ENCODE measurements at regions not wholly inside any gene's neighbourhood (a gene's known extent, or its start where the extent isn't known, plus 50 kb on each side); places are given as distances from the start of the nearest gene placed in this dataset.

DNA sequence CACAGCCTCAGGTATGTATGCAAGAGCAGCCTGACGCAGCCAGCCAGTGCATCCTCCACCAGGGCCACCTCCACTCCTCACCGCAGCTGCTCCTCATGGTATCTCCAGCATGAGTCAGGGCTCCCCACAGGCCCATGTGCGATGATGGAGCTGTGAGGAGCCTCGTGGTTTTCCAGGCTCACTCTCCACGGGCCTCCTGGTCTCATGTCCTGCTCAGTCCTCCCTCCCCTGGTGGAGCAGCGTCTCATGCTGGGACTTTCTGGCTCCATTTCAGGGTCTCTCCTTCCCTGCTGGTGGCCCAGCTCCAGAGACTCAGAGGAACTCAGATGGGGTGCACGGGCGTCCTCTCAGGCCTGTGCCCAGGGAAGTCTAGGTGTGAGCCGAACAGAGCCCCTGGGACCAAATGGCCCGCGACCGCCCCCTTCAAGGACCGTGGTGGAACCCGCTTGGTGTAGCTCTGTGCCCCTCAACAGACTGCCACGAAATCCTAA lies 70.4 kb downstream of the METRNL start:
- no peak for TF ChIP-seq ZFX (IDR thresholded peaks at IDR 0.05)
- TF ChIP-seq, protein P1, sequence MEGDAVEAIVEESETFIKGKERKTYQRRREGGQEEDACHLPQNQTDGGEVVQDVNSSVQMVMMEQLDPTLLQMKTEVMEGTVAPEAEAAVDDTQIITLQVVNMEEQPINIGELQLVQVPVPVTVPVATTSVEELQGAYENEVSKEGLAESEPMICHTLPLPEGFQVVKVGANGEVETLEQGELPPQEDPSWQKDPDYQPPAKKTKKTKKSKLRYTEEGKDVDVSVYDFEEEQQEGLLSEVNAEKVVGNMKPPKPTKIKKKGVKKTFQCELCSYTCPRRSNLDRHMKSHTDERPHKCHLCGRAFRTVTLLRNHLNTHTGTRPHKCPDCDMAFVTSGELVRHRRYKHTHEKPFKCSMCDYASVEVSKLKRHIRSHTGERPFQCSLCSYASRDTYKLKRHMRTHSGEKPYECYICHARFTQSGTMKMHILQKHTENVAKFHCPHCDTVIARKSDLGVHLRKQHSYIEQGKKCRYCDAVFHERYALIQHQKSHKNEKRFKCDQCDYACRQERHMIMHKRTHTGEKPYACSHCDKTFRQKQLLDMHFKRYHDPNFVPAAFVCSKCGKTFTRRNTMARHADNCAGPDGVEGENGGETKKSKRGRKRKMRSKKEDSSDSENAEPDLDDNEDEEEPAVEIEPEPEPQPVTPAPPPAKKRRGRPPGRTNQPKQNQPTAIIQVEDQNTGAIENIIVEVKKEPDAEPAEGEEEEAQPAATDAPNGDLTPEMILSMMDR (conservative IDR thresholded peaks at IDR 0.05), result no peak
- H3K27ac ChIP-seq, result no peak overlapping the region

DNA sequence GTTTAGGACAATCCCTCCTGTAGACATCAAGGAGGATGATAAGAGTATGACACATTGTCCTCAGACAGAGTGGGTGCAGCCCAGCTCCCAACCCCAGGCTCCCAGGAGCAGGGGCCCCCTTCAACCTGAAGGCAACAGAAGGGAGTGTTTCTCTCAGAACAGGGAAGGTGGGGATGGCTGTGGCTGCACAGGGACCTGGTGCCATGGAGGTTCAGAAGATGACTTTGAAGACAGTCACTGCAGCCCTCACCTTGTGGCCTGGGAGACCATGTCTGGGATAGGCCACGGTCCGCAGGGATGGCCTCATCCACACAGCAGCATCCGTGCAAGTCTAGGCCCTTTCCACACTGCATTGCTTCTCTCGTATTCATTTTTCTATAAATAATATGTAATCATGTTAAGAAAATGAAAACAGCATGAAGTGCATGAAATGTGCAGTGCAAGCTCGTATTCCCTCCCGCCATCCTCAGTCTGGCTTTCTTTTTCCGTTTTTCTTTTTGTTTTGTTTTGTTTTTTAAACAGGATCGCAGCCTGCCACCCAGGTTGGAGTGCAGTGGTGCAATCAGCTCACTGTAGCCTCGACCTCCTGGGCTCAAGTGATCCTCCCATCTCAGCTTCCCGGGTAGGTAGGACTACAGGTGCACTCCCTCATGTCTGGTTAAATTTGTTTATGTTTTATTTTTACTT lies 71.1 kb downstream of the METRNL start:
- TF ChIP-seq ZFX (IDR thresholded peaks at IDR 0.05), result no peak
- TF ChIP-seq, protein P1 (conservative IDR thresholded peaks at IDR 0.05), result no peak
- H3K27ac ChIP-seq, result no peak overlapping the region

DNA sequence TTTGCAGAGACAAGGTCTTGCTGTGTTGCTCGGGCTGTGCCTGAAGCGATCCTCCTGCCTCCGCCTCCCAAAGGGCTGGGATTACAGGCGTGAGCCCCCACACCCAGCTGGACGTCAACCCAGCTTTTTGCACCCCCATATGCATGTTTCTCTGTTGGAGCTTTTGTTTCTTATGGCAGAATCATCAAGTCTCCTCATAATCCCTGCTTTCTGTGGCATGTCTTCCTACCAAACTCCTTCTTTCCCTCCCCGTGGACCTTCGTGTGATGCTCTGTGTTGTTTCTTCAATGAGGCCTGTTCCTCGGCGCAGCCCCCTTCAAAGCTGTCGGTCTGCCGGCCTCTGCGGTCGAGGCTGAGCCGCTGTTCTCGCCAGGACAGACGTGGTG lies 71.6 kb downstream of the METRNL start:
- TF ChIP-seq, protein P1 (conservative IDR thresholded peaks at IDR 0.05), result no peak
- no peak for TF ChIP-seq ZFX (IDR thresholded peaks at IDR 0.05)
- H3K27ac ChIP-seq, result no peak overlapping the region

DNA sequence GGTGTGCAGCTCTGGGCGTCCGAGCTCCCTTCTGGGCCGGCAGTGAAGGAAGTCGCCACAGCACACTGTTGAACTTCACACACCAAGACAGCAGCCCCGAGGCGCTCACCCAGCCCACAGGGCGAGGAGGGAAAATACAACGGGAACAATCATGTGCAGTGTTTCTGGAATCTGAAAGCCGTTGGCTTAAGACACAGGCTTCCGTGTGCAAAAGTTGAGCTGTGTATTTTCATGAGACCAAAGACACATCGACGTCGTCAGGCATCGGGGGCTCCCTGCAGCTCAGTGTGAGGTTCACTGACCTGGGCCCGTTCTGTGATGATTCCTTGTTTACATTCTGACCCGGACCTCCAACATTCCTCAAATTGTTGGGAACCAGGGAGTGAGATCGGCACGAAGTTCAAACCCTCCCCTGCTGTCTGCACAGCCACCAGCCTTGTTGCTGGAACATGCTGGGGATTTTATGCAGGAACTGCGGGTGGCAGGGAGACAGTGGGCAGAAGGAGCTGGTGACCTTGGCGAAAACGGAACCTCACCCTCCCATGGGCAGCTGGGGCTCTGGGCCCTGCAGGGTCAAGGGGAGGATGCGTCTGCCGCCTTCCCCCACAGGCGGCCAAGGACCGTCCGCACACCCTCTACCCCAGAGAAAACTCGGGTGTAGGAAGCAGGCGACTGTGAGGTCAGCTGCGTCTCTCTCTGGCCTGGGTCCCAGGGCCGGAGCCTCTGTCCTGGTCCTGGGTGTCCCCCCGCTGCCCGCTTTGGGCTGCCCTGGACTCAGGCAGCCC lies 72.2 kb downstream of the METRNL start:
- H3K27ac ChIP-seq, result no peak overlapping the region
- TF ChIP-seq, protein P1 (conservative IDR thresholded peaks at IDR 0.05), result no peak
- no peak for TF ChIP-seq ZFX (IDR thresholded peaks at IDR 0.05)

DNA sequence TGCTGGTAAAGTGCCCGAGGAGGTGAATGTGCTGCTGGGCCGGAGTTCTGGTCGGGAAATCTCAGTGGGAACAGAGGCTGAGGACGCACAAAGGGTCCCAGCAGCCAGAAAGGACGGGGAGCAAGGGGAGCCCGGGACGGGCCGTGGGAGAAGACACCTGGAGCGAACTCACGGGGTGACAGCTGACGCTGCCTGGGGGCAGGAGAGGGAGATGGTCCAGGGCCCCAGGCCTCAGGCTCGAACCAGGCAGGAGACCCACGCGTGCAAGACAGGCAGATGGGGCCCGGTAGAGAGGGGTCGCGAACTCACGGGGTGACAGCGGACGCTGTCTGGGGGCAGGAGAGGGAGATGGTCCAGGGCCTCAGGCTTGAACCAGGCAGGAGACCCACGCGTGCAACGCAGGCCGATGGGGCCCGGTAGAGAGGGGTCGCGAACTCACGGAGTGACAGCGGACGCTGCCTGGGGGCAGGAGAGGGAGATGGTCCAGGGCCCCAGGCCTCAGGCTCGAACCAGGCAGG lies 72.9 kb downstream of the METRNL start:
- H3K27ac ChIP-seq, result no peak overlapping the region
- TF ChIP-seq, protein P1 (conservative IDR thresholded peaks at IDR 0.05), result no peak
- no peak for TF ChIP-seq ZFX (IDR thresholded peaks at IDR 0.05)

DNA sequence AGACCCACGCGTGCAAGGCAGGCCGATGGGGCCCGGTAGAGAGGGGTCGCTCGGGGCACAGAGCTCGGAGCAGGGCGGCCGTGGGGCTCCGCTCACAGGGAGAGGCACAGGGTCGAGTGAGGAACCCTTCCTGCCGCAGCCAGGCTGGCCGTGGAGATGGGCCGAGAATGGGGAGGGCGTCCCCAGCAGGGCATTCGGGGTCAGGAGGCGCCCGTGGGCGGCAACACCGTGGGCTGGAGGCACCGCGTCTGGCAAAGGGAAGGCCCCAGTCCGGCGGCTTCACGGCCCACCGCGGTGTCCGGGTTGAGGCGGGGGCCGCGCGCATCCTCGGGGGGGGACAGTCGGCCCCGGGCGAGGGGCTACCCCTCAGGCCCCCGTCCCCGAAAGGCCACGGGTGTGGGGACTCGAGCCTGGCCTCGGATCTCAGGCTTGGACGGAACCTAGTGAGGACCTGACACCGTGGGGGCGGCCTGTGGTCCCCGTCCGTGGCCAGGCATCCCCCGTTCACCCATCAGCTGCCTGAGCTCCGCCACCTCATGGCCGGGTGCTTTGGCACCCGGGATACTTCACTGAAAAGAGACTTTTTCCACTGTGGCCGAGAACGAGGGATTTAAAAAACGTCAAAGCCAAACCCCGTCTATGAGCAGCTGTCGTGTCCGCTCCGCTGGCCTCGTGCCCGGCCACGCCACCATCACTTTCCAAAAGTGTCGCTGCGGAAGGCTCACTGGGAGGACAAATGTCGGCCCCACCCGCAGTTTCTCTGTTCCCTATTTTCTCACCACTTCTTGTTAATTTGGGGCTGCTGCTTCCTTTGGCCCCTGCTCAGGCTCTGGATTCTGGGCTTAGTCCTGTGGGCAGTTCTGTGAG lies 73.6 kb downstream of the METRNL start:
- no peak overlapping the region for H3K27ac ChIP-seq
- TF ChIP-seq, protein P1 (conservative IDR thresholded peaks at IDR 0.05), result no peak
- no peak for TF ChIP-seq ZFX (IDR thresholded peaks at IDR 0.05)
